ENCODE measurements at regions not wholly inside any gene's neighbourhood (a gene's known extent, or its start where the extent isn't known, plus 50 kb on each side); places are given as distances from the start of the nearest gene placed in this dataset.
A peak's percentile ranks its signal among the peaks of the same experiment; 100 is the strongest.

GRCh38 chr1:239718997-239719628, 332.7 kb downstream of the CHRM3 start:
- Histone ChIP-seq H3K27ac (replicated peaks; ENCODE audit: low read length) (no peak overlapping the region), H3K27me3 (ENCODE audit: control insufficient read depth in 3 of 3, insufficient read depth in 3 of 3, low read depth in 1 of 3, low read length in 3 of 3) (no peaks in the 10 kb centered on the region), H3K36me3 (replicated peaks in 1 of 2; ENCODE audit: control insufficient read depth in 2 of 2, insufficient read depth in 2 of 2, low read length in 2 of 2) (no peaks in the 10 kb centered on the region), H3K23ac (ENCODE audit: low read depth, low read length, poor library complexity) (no peak overlapping the region), H2BK15ac (ENCODE audit: low read length) (no peak overlapping the region), H3K4me1 (ENCODE audit: control insufficient read depth in 2 of 2, insufficient read depth in 1 of 2, low read depth in 1 of 2, low read length in 2 of 2) (no peaks in the 10 kb centered on the region), H3K14ac (ENCODE audit: low read length) (no peak overlapping the region), H2BK12ac (ENCODE audit: low read length) (no peak overlapping the region), H2BK5ac (ENCODE audit: low read length) (no peak overlapping the region), H3K9me3 (replicated peaks in 1 of 2; ENCODE audit: control insufficient read depth in 2 of 2, insufficient read depth in 1 of 2, low read depth in 1 of 2, low read length in 2 of 2) (no peaks in the 10 kb centered on the region), H3K4me3 (ENCODE audit: low read length in 2 of 2) (no peak overlapping the region), H4K8ac (ENCODE audit: low read depth, low read length) (no peak overlapping the region), H2AK5ac (ENCODE audit: low read depth, low read length) (no peak overlapping the region), H4K91ac (ENCODE audit: low read depth, low read length, poor library complexity) (no peak overlapping the region), H3K18ac (ENCODE audit: low read length) (no peak overlapping the region), H3K4ac (ENCODE audit: low read length) (no peak overlapping the region), H3K9ac (ENCODE audit: low read depth, low read length, poor library complexity) (no peak overlapping the region), H3K4me2 (ENCODE audit: insufficient read depth, low read length, poor library complexity, severe bottlenecking) (no peak overlapping the region), H2BK120ac (ENCODE audit: low read depth, low read length) (no peak overlapping the region), H2AFZ (ENCODE audit: low read length) (no peak overlapping the region), H3K79me1 (ENCODE audit: low read depth, low read length) (no peaks in the 10 kb centered on the region)
- DNase-seq (ENCODE audit: low spot score): no peak
- no CpG with 5 or more reads among the region's 6 CpGs for WGBS, 2 donors (ENCODE audit: extremely low coverage in 2 of 2, insufficient read length in 2 of 2, insufficient replicate concordance in 1 of 2)

DNA sequence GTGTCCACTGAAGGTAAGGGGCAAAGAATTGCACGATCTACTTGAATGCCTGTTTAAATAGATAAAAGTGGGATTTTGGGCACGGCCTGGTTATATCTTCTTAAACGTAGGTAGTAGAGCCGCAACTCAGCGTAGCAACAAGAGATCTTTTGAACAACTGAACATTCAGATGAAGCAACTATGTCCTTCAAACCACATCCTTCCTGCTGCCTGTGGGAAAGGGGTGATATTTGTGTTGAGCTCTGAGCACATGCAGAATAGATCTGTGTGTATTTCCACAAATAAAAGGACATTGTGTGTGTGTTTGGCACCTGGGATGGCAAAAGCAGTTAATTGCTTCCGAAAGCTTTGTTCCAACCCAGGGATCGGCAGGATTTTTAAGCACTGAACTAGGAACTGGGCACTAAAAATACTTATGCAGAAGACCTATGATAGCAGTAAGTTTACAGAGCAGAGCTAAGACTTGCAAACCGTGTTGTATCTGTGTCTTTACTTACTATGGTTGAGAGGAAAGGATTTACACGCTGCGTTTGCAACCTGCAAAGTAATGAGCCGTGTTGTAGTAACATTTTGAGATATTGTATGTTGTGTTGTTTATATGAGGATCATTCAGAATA, 333.4 kb downstream of the CHRM3 start:
- H2BK12ac ChIP-seq (ENCODE audit: low read length): no peak overlapping the region
- no peak overlapping the region for H3K4me2 ChIP-seq (ENCODE audit: insufficient read depth, low read length, poor library complexity, severe bottlenecking)
- no peak overlapping the region for H3K9ac ChIP-seq (ENCODE audit: low read depth, low read length, poor library complexity)
- H2AFZ ChIP-seq (ENCODE audit: low read length): peak overlapping the region; percentile 5
- no peak overlapping the region for H4K91ac ChIP-seq (ENCODE audit: low read depth, low read length, poor library complexity)
- H3K14ac ChIP-seq (ENCODE audit: low read length): no peak overlapping the region
- no peak overlapping the region for H3K4ac ChIP-seq (ENCODE audit: low read length)
- no peak overlapping the region for H3K4me3 ChIP-seq (ENCODE audit: low read length in 2 of 2)
- H3K18ac ChIP-seq (ENCODE audit: low read length): no peak overlapping the region
- H3K27ac ChIP-seq (replicated peaks; ENCODE audit: low read length): no peak overlapping the region
- no CpG with 5 or more reads among the region's 11 CpGs for WGBS, 2 donors (ENCODE audit: extremely low coverage in 2 of 2, insufficient read length in 2 of 2, insufficient replicate concordance in 1 of 2)
- H2BK15ac ChIP-seq (ENCODE audit: low read length): no peak overlapping the region
- H2BK5ac ChIP-seq (ENCODE audit: low read length): no peak overlapping the region
- H2AK5ac ChIP-seq (ENCODE audit: low read depth, low read length): no peak overlapping the region
- no peak for DNase-seq (ENCODE audit: low spot score)
- no peaks in the 10 kb centered on the region for H3K4me1 ChIP-seq (ENCODE audit: control insufficient read depth in 2 of 2, insufficient read depth in 1 of 2, low read depth in 1 of 2, low read length in 2 of 2)
- no peaks in the 10 kb centered on the region for H3K79me1 ChIP-seq (ENCODE audit: low read depth, low read length)
- no peak overlapping the region for H4K8ac ChIP-seq (ENCODE audit: low read depth, low read length)
- no peak overlapping the region for H3K23ac ChIP-seq (ENCODE audit: low read depth, low read length, poor library complexity)
- no peaks in the 10 kb centered on the region for H3K36me3 ChIP-seq (replicated peaks in 1 of 2; ENCODE audit: control insufficient read depth in 2 of 2, insufficient read depth in 2 of 2, low read length in 2 of 2)
- H2BK120ac ChIP-seq (ENCODE audit: low read depth, low read length): no peak overlapping the region
- H3K27me3 ChIP-seq (ENCODE audit: control insufficient read depth in 3 of 3, insufficient read depth in 3 of 3, low read depth in 1 of 3, low read length in 3 of 3): no peaks in the 10 kb centered on the region
- no peaks in the 10 kb centered on the region for H3K9me3 ChIP-seq (replicated peaks in 1 of 2; ENCODE audit: control insufficient read depth in 2 of 2, insufficient read depth in 1 of 2, low read depth in 1 of 2, low read length in 2 of 2)

- Histone ChIP-seq H4K91ac (ENCODE audit: low read depth, low read length, poor library complexity) (no peak overlapping the region), H3K27me3 (ENCODE audit: control insufficient read depth in 3 of 3, insufficient read depth in 3 of 3, low read depth in 1 of 3, low read length in 3 of 3) (no peaks in the 10 kb centered on the region), H3K36me3 (replicated peaks in 1 of 2; ENCODE audit: control insufficient read depth in 2 of 2, insufficient read depth in 2 of 2, low read length in 2 of 2) (no peaks in the 10 kb centered on the region), H3K4ac (ENCODE audit: low read length) (no peak overlapping the region), H3K18ac (ENCODE audit: low read length) (no peak overlapping the region), H2AK5ac (ENCODE audit: low read depth, low read length) (no peak overlapping the region), H2BK5ac (ENCODE audit: low read length) (no peak overlapping the region), H3K79me1 (ENCODE audit: low read depth, low read length) (no peaks in the 10 kb centered on the region), H2BK15ac (ENCODE audit: low read length) (no peak overlapping the region), H3K4me1 (ENCODE audit: control insufficient read depth in 2 of 2, insufficient read depth in 1 of 2, low read depth in 1 of 2, low read length in 2 of 2) (peaks cover 0 to 2% of the 10 kb centered on the region in 2 donors), H3K4me2 (ENCODE audit: insufficient read depth, low read length, poor library complexity, severe bottlenecking) (no peak overlapping the region), H3K23ac (ENCODE audit: low read depth, low read length, poor library complexity) (no peak overlapping the region), H3K27ac (replicated peaks; ENCODE audit: low read length) (no peak overlapping the region), H4K8ac (ENCODE audit: low read depth, low read length) (no peak overlapping the region), H3K9me3 (replicated peaks in 1 of 2; ENCODE audit: control insufficient read depth in 2 of 2, insufficient read depth in 1 of 2, low read depth in 1 of 2, low read length in 2 of 2) (no peaks in the 10 kb centered on the region), H3K9ac (ENCODE audit: low read depth, low read length, poor library complexity) (no peak overlapping the region), H2AFZ (ENCODE audit: low read length) (no peak overlapping the region), H2BK12ac (ENCODE audit: low read length) (no peak overlapping the region), H3K14ac (ENCODE audit: low read length) (no peak overlapping the region), H3K4me3 (ENCODE audit: low read length in 2 of 2) (no peak overlapping the region), H2BK120ac (ENCODE audit: low read depth, low read length) (no peak overlapping the region)
- no CpG with 5 or more reads among the region's 1 CpG for WGBS, 2 donors (ENCODE audit: extremely low coverage in 2 of 2, insufficient read length in 2 of 2, insufficient replicate concordance in 1 of 2)
- no peak for DNase-seq (ENCODE audit: low spot score)
Measured at GRCh38 chr1:239722035-239722434, 335.7 kb downstream of the CHRM3 start.

DNA sequence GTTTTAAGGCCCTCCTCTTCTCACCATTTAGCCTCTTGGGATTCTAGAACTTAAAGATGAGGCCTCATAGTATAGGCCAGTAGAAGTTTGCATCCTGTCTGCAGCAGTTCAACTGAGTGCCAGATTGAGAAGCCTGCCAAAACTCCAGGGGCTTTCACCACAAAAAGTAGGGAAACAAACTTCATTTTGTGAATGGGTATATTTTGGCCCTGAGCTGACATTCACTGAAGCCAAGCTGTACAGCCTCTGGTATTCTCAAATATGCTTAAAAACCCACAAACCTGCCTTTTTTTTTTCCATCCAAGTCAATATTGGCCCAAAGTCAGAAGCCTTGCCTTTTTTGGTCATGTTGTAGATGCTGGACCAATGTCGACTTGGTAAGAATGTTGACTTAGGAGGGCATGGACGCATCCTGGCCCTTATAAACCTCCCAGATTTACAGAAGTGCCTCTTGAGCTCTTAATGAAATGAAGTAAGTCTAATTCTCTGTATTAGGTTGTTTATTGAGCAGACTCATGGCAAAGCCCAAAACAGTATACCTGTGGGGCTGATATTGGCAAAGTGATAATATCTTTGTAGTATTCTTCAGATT, 337.5 kb downstream of the CHRM3 start:
- no peak overlapping the region for H4K91ac ChIP-seq (ENCODE audit: low read depth, low read length, poor library complexity)
- no peak overlapping the region for H2BK5ac ChIP-seq (ENCODE audit: low read length)
- H3K79me1 ChIP-seq (ENCODE audit: low read depth, low read length): no peaks in the 10 kb centered on the region
- no CpG with 5 or more reads among the region's 2 CpGs for WGBS, 2 donors (ENCODE audit: extremely low coverage in 2 of 2, insufficient read length in 2 of 2, insufficient replicate concordance in 1 of 2)
- no peaks in the 10 kb centered on the region for H3K36me3 ChIP-seq (replicated peaks in 1 of 2; ENCODE audit: control insufficient read depth in 2 of 2, insufficient read depth in 2 of 2, low read length in 2 of 2)
- no peak overlapping the region for H3K27ac ChIP-seq (replicated peaks; ENCODE audit: low read length)
- no peak overlapping the region for H3K4me2 ChIP-seq (ENCODE audit: insufficient read depth, low read length, poor library complexity, severe bottlenecking)
- no peak for DNase-seq (ENCODE audit: low spot score)
- no peak overlapping the region for H3K4ac ChIP-seq (ENCODE audit: low read length)
- H2BK12ac ChIP-seq (ENCODE audit: low read length): no peak overlapping the region
- H2BK15ac ChIP-seq (ENCODE audit: low read length): no peak overlapping the region
- H3K18ac ChIP-seq (ENCODE audit: low read length): no peak overlapping the region
- H3K9me3 ChIP-seq (replicated peaks in 1 of 2; ENCODE audit: control insufficient read depth in 2 of 2, insufficient read depth in 1 of 2, low read depth in 1 of 2, low read length in 2 of 2): no peaks in the 10 kb centered on the region
- H4K8ac ChIP-seq (ENCODE audit: low read depth, low read length): no peak overlapping the region
- H3K4me1 ChIP-seq (ENCODE audit: control insufficient read depth in 2 of 2, insufficient read depth in 1 of 2, low read depth in 1 of 2, low read length in 2 of 2): peaks cover 0 to 2% of the 10 kb centered on the region in 2 donors
- no peaks in the 10 kb centered on the region for H3K27me3 ChIP-seq (ENCODE audit: control insufficient read depth in 3 of 3, insufficient read depth in 3 of 3, low read depth in 1 of 3, low read length in 3 of 3)
- H3K4me3 ChIP-seq (ENCODE audit: low read length in 2 of 2): no peak overlapping the region
- no peak overlapping the region for H2AFZ ChIP-seq (ENCODE audit: low read length)
- H3K9ac ChIP-seq (ENCODE audit: low read depth, low read length, poor library complexity): no peak overlapping the region
- H3K23ac ChIP-seq (ENCODE audit: low read depth, low read length, poor library complexity): no peak overlapping the region
- no peak overlapping the region for H2BK120ac ChIP-seq (ENCODE audit: low read depth, low read length)
- no peak overlapping the region for H3K14ac ChIP-seq (ENCODE audit: low read length)
- H2AK5ac ChIP-seq (ENCODE audit: low read depth, low read length): no peak overlapping the region
